COLO829 (cell line): ENCODE measurements at regions not wholly inside any gene's neighbourhood (a gene's known extent, or its start where the extent isn't known, plus 50 kb on each side); places are given as distances from the start of the nearest gene placed in this dataset.
A peak's percentile ranks its signal among the peaks of the same experiment; 100 is the strongest.

ENCODE experiments used
- DNase-seq: peaks from one replicate; pipeline ENCODE4 v3.0.0; 2012; ENCODE audit warnings: low spot score

DNA sequence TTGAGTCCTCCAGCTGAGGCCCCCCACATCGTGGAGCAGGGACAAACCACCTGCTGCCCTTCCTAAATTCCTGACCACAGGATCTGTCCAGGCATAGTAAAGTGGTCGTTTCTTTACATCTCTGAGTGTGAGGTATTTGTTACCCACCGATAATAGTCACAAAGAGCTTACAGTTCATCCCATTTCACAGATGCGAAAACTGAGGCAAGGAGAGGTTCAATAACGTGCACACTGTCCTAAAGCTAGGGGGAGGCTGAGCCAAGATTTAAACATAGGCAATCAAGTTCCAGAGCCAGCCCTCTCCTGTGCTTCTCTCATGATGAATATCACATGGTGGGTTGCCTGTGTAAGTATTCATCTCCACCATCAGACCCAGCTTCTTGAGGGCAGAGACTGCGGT, 135.4 kb downstream of the CCT6B start:
- no peak for DNase-seq

DNA sequence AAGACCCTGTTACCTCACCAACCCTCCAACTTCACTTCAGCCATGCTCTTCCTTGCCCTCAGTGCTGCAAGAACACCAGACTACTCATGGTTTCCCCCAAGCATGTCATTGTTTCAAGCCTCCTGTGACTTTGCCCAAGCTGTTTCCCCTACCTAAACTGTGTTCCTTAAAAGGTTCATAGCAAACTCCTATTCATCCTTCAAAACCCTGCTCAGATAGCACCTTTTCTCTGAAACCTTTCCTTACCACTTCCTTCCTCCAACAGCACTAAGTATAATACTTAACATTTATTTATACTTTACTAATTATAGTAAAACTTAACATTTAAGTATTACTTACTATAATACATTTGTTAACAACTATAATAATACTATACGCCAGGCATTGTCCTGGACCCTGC, 136.2 kb downstream of the CCT6B start:
- DNase-seq = no peak

DNA sequence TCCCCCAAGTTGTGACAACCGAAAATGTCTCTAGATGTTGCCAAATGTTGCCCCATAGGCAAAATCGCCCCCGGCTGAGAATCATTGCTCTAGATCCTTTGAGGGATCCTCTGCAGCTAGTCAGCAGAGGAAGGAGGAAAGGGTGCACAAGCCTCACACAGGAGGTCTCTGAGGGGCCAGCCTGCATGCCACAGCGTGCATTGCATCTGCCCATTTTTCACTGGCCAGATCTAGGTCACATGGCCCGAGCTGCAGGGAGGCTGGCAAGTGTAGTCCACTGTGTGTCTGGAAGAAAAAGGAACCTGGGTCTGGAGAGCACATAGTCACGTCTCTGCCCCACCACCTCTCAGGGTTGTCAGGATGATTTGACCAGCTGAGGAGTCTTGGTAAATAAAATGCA, 138.2 kb downstream of the CCT6B start:
- DNase-seq = no peak

DNA sequence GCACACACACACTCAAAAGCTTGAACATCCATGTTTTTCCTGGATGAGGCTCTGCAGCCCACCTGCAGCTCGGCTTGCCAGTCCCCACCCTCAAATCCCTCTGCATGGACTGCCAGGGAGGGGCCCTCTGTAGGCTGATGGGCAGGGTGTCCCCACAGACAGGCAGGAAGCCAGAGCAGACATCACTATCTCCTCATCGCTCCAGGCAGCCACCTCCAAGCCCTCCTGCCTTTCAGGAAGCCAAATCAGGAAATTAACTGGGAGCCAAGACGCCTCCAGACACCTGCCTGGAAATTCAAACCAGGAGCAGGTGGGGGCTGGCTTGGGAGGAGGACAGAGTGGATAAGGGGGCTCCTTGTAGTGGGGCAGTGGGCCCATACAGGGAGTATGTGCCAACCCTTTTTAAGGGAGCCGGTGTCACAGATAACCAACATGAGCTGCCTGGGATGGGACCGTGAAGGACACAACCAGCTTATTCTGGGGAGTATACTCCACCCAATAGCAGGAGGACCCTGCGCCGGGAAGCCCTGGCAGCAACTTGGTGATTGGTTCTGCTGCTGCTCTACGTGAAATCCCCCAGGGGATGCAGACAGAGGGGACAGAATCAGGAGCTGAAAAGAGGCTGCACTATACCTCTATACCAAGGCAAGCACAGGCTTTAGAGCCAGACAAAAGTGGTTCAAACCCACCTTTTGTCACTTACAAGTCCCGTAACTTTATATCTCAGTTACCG, 139.1 kb downstream of the CCT6B start:
- DNase-seq = no peak

DNA sequence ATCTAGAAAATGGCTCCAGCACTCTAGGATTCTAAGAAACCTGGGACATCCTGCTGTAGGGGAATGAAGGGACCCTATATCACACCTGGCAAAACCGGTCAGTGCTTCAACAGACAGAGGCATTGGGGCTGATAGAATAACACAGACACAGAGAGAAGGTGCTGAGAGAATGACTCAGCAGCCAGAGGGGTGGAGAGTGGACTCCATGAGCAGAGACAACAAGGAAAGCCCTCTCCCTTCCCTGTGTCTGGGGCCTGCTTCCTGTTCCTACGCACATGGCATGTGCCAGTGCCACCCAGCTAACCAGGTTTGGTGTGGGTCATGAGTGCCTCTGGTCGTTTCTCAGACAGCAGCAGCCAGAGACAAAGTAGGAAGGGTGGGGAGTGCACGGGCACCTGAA, 140.3 kb downstream of the CCT6B start:
- no peak for DNase-seq

DNA sequence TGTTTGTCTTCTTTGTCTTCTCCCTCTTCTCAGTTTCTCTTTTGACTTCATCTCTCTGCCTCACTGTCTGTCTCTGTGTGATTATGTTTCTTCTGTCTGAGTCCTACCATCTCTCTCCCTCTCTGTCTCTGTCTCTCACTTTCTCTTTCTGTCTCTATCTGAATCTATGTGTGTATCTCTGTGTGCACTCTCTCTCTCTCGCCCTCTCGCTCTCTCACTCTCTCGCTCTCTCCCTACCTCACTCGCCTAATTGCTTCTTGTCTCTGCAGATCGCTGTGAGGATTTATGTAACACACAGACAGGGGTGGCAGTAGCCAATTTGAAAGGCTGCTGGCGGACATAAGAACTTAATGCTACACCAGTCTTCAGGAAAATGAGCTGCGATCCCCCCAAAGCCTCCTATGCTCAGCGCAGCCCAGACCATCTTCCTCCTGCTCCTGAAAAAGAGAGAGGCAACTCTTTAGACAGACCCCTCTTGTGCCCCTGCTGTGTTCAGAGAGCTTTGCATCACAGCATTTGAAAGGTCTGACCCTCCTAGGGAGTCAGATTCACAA, 140.9 kb downstream of the CCT6B start:
- DNase-seq = no peak

DNA sequence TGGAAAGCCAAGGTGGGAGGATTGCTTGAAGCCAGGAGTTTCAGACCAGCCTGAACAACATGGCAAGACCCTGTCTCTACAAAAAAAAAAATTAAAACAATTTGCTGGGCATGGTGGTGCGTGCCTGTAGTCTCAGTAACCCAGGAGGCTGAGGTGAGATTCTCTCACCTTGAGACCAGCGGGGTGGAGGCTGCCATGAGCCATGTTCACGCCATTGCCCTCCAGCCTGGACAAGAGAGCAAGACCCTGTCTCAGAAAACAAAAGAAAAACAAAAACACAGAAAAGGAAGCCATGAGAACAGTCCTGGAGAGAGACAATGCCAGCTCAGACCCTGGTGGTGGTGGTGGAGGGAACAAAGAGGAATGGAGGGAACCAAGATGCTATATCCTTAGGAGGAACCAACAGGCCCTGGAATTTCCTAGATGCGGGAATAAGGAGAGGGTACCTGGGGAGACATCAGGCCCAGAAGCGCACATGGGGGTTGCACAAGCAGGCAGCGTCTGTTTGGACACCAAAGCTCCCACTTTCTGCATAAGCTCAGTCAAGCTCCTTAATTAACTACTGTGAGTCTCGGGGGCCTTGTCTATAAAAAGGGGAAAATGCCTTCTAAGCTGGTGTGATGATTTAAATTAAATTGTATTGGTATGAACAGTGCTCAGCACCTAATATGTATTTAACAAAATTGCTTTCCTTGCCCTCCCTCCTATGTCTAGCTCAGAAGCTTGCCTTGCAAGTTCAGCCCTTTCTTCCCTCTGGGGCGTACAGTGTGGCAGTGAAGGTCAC, 143.8 kb downstream of the CCT6B start:
- no peak for DNase-seq

DNA sequence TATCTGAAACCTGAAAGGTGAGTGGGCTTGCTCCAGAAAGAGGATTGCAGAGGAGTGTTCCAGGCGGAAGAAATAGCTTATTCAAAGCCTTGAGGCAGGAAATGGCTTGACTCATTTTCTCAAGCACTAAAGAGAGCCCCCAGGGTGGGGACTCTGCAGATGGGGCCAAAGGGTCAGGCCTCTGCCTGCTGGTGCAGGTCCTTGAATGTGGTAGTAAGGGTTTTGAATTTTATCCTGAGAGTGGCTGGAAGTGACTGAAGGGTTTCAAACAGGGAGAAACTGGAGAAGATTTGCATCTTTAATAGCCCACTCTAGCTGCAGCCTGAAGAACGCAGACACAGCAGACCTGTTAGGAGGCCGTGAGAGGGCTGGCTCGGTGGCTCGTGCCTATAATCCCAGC, 144.4 kb downstream of the CCT6B start:
- no peak for DNase-seq

DNA sequence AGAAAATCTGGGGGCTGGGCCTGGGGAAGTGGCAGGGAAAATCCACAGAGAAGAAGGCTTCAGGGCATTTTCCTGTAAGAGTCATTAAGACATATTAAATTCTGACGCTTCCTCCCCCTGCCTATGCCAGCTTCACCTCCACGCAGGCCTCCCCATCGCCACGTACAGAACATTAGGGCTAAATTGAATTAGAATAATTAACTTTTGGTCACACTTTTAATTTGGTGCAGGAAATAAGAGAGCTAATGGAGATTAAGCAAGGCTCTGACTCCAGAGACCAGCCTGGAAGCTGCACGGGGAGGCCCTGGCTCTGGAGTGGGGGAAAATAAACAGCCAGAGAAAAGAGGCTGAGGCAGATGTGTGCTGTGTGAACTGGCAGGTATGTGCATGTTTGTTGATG, 148.0 kb downstream of the CCT6B start:
- DNase-seq = no peak

DNA sequence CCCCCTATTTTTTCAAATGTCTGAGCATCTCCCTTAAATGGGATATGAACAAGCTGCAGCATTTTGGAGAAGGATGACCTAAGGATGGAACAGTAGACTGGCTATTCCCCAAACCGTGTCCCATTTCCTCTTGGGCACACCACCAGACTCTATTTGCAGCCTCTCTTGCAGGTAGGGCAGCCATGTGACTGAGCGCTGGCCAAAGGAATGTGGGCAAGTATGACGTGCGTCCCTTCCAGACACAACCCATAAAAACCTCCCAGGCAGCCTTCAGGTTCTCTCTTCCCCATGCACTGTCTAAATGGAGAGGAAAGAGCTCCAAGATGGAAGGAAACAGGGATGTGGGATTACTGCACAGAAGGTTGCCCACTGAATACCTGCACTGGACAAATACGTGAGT, 149.7 kb downstream of the CCT6B start:
- DNase-seq = no peak

DNA sequence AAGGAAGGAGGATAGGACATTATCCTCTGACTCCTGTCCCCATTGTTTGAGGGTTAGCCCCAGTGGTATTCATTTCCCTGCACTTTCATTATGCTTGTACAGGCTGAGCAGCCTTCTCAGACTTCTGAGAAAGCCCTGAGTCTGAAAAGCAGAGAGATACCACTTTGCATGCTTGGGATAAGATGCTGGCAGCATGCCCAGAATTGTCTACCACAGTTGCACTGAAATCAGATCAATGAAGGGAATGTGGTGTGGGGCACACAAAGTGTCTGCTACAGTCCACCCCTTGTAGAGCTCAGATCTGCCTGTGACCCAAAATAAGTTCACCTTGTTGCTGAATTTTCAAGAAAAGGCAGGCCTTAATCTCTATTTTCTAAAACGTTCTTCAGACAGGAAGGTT, 160.6 kb downstream of the CCT6B start:
- no peak for DNase-seq

DNA sequence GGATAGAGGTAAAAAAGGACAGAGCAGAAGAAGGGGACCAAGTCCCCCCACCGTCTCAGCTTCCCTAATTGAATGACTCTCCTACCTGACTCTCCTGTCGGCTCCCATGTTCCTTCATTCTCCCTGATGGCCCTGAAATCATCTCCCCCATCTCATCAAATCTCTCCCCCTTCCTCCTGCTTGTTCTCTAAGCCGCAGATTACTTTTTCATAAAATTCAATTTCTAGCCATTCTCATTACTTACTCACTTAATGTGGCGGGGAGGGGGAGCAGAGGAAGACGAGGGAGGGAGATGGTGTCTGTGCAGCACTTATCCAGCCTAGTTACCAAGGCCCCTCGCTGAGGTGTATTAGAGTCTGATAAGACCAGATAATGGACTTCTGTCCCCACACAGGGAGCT, 161.5 kb downstream of the CCT6B start:
- no peak for DNase-seq

DNA sequence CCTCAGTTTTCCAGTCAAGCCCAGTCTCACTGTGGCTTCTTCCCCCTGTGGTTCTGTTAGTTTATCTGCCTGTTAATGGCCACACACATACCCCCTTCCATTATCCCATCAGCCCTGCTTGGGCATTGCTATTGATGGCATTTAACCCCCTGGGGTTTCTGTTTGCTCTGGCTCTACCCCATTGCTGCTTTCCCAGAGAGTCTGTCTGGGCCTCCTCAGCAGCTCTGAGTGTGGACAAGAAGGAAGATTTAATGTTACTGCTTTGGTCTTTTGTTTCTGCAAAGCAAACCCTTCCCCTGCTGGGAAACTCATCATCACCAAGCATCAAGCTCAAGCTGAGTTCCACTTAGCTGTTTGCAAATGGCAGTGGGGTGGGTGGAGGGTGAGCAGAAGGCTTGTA, 162.7 kb downstream of the CCT6B start:
- no peak for DNase-seq

DNA sequence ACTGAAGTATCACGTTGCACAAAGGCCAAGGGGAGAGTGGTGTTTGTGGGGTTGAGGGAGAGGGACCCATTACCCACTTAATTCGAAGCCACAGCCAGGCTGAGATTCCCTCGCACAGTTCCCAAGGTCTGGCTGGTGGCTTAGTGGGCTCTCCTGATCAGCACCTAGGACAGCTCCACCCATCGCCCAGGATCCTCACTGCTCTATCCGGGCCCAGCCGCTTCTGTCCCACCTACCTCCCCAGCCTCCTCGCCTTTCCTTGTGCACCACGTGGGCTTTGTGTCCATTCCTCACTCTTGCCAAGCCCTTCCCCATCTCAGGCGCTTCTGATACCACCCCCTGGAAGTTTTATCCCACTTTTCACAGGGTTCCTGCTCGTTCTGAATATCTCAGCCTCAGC, 163.5 kb downstream of the CCT6B start:
- peak; percentile 40 for DNase-seq

DNA sequence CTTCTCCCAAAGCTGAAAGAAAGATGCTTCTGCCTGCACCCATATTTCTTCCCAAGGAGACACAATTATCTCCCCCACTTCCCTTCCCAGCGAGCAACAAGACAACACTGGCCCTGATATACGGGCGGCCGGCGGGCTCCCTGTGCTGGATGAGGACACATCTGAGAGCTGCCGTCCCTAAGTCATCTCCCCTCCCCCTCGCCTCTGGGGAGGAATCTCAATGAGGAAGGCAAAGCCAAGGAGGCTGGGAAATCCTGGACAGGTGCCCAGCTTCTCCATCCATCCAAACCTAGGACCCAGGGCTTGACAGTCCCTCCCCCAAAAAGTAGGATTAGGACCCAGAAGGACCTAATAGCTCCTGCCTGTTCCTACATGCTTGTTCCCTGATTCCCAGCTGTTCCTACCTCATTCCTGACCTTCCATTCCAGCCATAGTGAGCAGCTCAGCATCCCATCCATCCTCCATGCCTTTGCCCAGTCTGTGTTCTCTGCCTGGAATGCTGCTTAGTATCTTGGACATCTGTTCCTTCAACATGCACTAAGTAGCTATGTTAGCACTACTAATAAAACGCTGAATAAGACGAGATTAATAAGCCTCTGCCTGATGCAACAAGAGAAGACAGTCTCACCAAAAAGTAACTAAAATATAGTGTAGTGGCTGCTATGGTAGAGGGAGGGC, 167.9 kb downstream of the CCT6B start:
- DNase-seq = no peak

DNA sequence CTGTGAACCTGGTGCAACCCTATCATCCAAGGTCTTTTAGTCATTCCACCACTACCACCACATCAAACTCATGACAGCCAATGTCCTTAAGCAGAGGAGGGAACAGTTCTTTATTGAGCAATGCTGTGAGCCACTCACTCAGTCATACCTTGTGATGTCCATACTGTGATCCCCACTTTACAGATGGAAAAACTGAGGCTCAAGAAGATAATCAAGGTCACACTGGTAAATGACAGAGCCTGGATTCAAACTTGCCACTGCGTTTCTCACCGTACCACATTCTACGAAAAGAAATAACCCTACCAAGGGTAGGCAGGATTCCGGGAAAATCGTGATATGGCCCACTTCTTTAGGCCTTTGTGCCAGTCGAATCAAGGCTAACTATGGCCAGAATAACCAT, 172.6 kb downstream of the CCT6B start:
- DNase-seq = no peak

DNA sequence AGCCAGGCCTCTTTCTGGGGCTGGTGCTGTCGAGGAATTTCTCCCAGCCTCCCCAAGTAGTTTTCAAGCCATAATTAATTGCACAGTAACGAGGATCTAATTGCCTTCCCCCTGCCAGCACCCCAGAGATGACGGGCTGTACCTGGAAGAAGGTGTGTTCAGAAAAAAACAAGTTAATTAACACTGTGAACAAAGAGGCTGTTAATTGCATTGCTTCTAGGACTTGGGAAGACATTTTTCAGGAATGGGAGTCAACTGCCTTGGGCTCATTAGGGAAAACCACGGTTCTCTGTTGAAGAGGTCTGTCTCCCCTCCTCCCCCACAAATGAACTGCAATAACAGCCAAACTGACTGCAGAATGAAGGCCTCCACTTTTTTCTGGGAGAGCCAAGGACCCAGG, 176.7 kb downstream of the CCT6B start:
- DNase-seq = no peak

DNA sequence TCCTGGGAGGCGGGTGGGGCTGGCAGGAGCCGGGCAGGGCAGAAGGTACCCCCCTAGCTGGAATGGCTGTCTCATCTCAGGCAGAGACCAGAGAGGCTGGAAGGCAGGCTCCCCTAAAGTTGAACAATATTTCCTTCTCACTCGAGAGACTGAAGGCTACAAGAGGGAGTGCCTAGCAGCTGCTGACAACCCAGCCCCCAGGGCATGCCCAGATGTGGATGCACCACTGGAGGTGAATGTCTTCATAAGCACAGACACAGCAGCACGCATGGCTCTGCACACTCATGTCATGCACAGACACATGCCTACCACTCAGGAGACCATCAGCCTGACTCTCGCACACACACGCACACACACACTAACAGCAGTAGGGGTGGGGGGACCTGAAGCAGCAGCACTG, 179.0 kb downstream of the CCT6B start:
- DNase-seq = no peak

DNA sequence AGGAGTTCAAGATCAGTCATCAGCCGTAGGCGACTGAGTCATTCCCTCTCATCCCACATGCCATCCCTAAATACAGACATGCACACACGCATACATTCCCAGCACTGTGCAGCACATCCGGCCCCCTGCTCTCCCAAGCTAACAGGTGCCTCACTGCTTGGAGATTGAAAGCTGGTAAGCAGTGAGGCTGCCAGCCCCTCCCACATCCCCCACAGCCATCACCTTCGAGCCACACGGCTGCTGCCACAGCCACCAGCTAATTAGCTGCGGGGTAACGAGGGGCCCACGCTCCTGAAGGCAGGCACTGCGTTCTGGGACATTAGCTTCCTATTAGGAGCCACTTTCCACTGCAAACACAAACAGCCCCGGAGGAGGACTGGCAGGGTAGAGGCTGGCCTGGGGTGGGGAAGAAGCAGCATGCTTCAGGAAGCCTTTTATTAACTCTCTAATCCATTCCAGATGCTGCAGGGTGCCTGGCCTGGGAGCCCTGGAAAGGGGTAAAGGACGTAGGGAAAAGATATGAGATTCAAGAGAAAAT, 179.6 kb downstream of the CCT6B start:
- DNase-seq = peak; percentile 9

DNA sequence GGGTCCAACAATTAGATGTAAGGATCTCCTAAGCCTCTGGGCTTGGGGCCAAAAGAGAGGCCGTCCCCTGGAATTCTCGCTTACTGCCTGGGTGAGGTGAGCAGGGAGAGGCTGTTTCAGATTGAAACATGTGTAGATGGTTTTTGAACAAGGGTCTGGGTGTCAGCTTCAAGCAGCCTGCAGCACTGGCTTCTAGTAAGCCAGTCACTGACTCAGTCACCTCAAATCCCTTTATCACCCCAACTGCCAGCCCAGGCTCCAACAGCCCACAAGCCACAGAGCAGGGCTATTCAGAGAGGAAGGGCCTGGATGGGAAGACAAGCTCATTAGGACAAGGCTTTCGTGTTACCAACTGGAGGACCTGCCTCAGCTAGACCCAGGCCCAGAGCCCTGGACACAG, 180.2 kb downstream of the CCT6B start:
- DNase-seq = no peak

DNA sequence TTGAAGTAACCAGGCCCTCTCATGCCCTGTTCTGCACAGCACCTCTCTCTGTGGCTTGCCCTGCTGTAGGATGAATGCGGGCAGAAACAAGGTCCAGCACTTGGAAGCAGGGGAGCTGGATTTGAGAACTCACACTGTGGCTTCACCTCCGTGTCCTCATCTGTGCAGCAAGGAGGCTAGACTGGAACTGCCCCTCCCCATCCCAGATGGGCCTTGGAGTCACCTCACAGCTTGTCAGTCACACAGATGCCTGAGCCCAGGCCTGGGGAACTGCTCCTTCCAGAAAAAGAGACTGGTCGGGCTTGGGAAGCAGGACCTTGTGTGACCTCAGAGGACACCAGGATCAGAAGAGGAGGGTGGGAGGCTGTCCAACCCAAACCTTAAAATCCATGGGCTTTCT, 180.8 kb downstream of the CCT6B start:
- no peak for DNase-seq
